ENCODE measurements at regions not wholly inside any gene's neighbourhood (a gene's known extent, or its start where the extent isn't known, plus 50 kb on each side); places are given as distances from the start of the nearest gene placed in this dataset.
"Not testable (repeated sequence)": the region's sequence is repeated elsewhere in the genome, so short reads cannot be mapped to it uniquely, and the experiment has no call there.

GRCh38 chr22:22121445-22121844 is 123.1 kb upstream of the VPREB1 start:
- Histone ChIP-seq H3K27me3 (ENCODE audit: insufficient read depth, poor library complexity, severe bottlenecking) (no peaks in the 10 kb centered on the region), H3K4me3 (replicated peaks; ENCODE audit: insufficient read depth, low read length) (no peak overlapping the region), H3K27ac (replicated peaks) (no peak overlapping the region)
- TF ChIP-seq REST (IDR thresholded peaks at IDR 0.05; ENCODE audit: insufficient replicate concordance, low read depth) (no peak), SPI1 (IDR thresholded peaks at IDR 0.05; ENCODE audit: borderline replicate concordance, low read depth) (no peak), GABPA (IDR thresholded peaks at IDR 0.05; ENCODE audit: low read depth) (no peak), POLR2AphosphoS5 (IDR thresholded peaks at IDR 0.05; ENCODE audit: low read depth) (no peak), CTCF (IDR thresholded peaks at IDR 0.05; ENCODE audit: insufficient read depth, low read length) (no peak)
- DNase-seq (ENCODE audit: low read depth in 1 of 2, low spot score in 1 of 2): no peak

GRCh38 chr22:22120160-22120559 is 124.4 kb upstream of the VPREB1 start:
- no peak for DNase-seq (ENCODE audit: low read depth in 1 of 2, low spot score in 1 of 2)
- H3K4me3 ChIP-seq (replicated peaks; ENCODE audit: insufficient read depth, low read length): no peak overlapping the region
- no peaks in the 10 kb centered on the region for H3K27me3 ChIP-seq (ENCODE audit: insufficient read depth, poor library complexity, severe bottlenecking)
- TF ChIP-seq SPI1 (IDR thresholded peaks at IDR 0.05; ENCODE audit: borderline replicate concordance, low read depth) (no peak), GABPA (IDR thresholded peaks at IDR 0.05; ENCODE audit: low read depth) (no peak), CTCF (IDR thresholded peaks at IDR 0.05; ENCODE audit: insufficient read depth, low read length) (no peak), REST (IDR thresholded peaks at IDR 0.05; ENCODE audit: insufficient replicate concordance, low read depth) (no peak), POLR2AphosphoS5 (IDR thresholded peaks at IDR 0.05; ENCODE audit: low read depth) (no peak)
- no peak overlapping the region for H3K27ac ChIP-seq (replicated peaks)

- H3K27me3 ChIP-seq (ENCODE audit: insufficient read depth, poor library complexity, severe bottlenecking): no peaks in the 10 kb centered on the region
- no peak for DNase-seq (ENCODE audit: low read depth in 1 of 2, low spot score in 1 of 2)
- TF ChIP-seq CTCF (IDR thresholded peaks at IDR 0.05; ENCODE audit: insufficient read depth, low read length) (no peak), GABPA (IDR thresholded peaks at IDR 0.05; ENCODE audit: low read depth) (no peak), SPI1 (IDR thresholded peaks at IDR 0.05; ENCODE audit: borderline replicate concordance, low read depth) (no peak), POLR2AphosphoS5 (IDR thresholded peaks at IDR 0.05; ENCODE audit: low read depth) (no peak)
- H3K4me3 ChIP-seq (replicated peaks; ENCODE audit: insufficient read depth, low read length): no peak overlapping the region
- peak overlapping the region; percentile 86 for H3K27ac ChIP-seq (replicated peaks)
Measured at GRCh38 chr22:22118987-22119386, 125.6 kb upstream of the VPREB1 start.

GRCh38 chr22:22117864-22118544 is 126.6 kb upstream of the VPREB1 start:
- not testable (repeated sequence) for DNase-seq (ENCODE audit: low read depth in 1 of 2, low spot score in 1 of 2); H3K4me3 ChIP-seq (replicated peaks; ENCODE audit: insufficient read depth, low read length); H3K27me3 ChIP-seq (ENCODE audit: insufficient read depth, poor library complexity, severe bottlenecking)
- peak overlapping the region; percentile 86 for H3K27ac ChIP-seq (replicated peaks)

GRCh38 chr22:22116997-22117770 is 127.4 kb upstream of the VPREB1 start:
- not testable (repeated sequence) for H3K4me3 ChIP-seq (replicated peaks; ENCODE audit: insufficient read depth, low read length); H3K27me3 ChIP-seq (ENCODE audit: insufficient read depth, poor library complexity, severe bottlenecking); H3K27ac ChIP-seq (replicated peaks)
- peak in 1 of 2 experiments; percentile 56 for DNase-seq (ENCODE audit: low read depth in 1 of 2, low spot score in 1 of 2)
